Loucy (cell line): ENCODE measurements at regions not wholly inside any gene's neighbourhood (a gene's known extent, or its start where the extent isn't known, plus 50 kb on each side); places are given as distances from the start of the nearest gene placed in this dataset.

ENCODE experiments used
- CTCF ChIP-seq: fragments of 200-600 bp; sonication (generic); conservative IDR thresholded peaks from 2 replicates; pipeline ENCODE4 v1.5.1; 2014; ENCODE audit warnings: mild to moderate bottlenecking, antibody characterized with exemption, low read length
- EZH2phosphoT487 ChIP-seq: fragments of 200-600 bp; IDR thresholded peaks from 2 replicates; pipeline ENCODE4 v1.6.1; 2018; ENCODE audit warnings: antibody characterized with exemption, mild to moderate bottlenecking, moderate library complexity, borderline replicate concordance

DNA sequence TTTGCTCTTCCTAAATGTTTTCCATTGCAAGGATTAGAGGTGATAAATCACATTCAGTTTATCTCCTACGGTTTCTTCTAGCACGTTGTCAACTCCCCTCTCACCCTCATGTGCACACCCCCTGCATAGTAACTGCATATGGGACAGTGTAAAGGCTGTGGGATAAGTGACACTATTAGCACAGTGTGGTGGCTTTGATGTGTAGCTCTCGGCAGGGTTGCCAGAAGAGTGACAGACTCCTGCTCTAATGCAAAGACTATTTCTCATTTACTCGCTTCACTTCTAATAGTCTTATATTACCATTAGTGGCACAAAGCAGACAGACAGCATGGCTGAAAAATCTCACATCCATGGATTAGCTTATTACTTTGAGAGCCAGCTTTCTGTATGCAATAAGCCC is 454.6 kb downstream of the CETN3 start:
- TF ChIP-seq CTCF (no peak), EZH2phosphoT487 (no peak)
